ENCODE measurements at regions not wholly inside any gene's neighbourhood (a gene's known extent, or its start where the extent isn't known, plus 50 kb on each side); places are given as distances from the start of the nearest gene placed in this dataset.
"Not testable (repeated sequence)": the region's sequence is repeated elsewhere in the genome, so short reads cannot be mapped to it uniquely, and the experiment has no call there.

DNA sequence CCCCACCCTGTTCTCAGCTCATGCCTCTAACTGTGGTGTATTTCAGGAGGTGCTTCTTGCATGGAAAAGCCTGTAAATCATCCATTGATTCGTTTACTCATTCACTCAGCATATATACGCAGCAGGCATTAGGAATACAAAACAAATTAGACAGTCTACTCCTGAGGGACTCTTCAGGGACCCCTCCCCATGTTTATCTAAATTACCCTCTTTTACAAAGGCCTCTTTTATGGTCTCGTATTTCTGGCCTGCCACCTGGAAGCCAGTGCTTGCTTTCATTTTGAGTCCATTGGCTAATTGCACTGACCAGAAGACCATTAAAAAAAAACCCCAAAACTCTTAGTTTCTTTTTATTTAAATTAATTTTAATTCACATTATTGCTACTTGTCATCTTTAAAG is 134.4 kb downstream of the DACT1 start (continued):
- TF ChIP-seq, protein P1, sequence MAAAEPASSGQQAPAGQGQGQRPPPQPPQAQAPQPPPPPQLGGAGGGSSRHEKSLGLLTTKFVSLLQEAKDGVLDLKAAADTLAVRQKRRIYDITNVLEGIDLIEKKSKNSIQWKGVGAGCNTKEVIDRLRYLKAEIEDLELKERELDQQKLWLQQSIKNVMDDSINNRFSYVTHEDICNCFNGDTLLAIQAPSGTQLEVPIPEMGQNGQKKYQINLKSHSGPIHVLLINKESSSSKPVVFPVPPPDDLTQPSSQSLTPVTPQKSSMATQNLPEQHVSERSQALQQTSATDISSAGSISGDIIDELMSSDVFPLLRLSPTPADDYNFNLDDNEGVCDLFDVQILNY (CRISPR knock-in tag; IDR thresholded peaks at IDR 0.05) = no peak
- TF ChIP-seq, protein P2, sequence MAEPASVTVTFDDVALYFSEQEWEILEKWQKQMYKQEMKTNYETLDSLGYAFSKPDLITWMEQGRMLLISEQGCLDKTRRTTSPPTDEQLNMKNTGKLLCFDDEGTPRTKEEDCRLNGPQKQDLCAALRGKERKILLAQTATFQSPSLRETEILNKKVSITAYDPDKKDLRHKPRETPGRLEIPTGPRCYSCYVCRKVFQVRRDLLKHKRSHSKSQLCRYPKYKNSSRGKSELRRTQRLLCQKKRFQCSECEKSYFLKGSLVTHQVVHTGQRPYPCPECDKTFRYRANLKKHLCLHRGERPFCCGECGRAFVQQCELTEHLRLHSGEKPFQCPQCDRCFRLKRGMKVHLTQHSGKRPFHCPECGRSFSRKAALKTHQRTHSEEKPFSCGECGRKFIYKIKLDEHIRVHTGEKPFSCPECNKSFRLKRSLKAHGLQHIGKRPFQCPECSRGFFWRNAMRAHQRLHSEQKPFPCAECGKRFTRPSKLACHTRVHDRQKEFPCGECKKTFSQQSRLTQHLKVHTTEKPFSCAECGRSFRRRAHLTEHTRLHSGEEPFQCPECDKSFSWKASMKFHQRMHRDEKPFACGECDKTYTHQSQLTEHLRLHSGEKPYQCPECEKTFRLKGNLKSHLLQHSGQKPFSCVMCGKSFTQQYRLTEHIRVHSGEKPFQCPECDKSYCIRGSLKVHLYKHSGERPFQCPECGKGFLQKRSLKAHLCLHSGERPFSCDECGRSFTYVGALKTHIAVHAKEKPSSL (CRISPR knock-in tag; conservative IDR thresholded peaks at IDR 0.05) = no peak

DNA sequence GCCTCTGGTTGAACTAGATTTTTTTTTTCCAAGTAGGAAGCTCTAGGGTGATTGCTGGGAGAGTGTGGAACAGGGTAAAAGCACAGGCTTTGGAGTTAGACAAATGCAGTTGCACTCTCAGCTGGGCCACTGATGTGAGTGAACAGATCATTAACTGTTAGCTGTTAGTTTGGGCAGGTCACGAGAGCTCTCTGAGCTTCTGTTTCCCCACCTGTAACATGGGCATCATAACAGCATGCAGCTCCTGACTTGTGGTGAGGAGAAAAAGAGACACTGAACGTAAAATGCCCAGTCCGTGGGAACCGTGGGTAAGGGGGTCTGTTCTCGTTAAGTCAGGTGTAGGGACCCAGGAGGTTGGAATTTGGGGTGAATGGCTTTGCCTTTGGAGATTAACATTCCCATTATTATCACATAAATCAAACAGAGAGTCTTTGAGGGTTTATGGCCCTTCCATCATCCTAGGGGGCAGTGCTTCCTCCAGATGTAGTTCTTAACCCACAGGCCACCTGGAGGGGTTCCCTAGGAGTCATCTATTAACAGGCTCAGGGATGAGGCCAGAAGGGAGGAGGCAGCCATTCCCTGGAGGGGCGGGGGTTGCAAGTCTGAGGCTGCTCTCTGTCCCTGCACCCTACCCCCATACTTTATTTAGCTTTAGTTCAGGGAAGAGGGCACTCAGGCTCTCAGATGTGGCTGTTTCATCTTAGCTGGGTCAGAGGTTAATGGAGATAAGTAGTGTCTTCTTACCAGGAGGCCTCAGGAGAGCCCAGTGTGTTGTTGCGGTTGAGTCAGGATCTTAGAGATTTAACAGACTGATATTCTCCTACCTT is 135.2 kb downstream of the DACT1 start:
- Mint-ChIP-seq H3K4me1 (peaks cover 43% of the 10 kb centered on the region), H3K9me3 (peaks cover 11% of the 10 kb centered on the region), H3K27me3 (ENCODE audit: low read depth) (peaks cover 49% of the 10 kb centered on the region), H3K36me3 (peaks cover 5% of the 10 kb centered on the region), H3K4me3 (no peak overlapping the region), H3K27ac (no peak overlapping the region)
- no peak for DNase-seq (ENCODE audit: low spot score)
- peak; percentile 35 for ATAC-seq
- ChIA-PET POLR2A (no interaction called here), CTCF (interaction anchor here (0.7 to 1.4 kb wide), 3 partner anchors 13 to 54 kb away, joined by 3 to 4 read pairs (median 3); no protein-coding TSS in a partner anchor)
- TF ChIP-seq, protein P3, sequence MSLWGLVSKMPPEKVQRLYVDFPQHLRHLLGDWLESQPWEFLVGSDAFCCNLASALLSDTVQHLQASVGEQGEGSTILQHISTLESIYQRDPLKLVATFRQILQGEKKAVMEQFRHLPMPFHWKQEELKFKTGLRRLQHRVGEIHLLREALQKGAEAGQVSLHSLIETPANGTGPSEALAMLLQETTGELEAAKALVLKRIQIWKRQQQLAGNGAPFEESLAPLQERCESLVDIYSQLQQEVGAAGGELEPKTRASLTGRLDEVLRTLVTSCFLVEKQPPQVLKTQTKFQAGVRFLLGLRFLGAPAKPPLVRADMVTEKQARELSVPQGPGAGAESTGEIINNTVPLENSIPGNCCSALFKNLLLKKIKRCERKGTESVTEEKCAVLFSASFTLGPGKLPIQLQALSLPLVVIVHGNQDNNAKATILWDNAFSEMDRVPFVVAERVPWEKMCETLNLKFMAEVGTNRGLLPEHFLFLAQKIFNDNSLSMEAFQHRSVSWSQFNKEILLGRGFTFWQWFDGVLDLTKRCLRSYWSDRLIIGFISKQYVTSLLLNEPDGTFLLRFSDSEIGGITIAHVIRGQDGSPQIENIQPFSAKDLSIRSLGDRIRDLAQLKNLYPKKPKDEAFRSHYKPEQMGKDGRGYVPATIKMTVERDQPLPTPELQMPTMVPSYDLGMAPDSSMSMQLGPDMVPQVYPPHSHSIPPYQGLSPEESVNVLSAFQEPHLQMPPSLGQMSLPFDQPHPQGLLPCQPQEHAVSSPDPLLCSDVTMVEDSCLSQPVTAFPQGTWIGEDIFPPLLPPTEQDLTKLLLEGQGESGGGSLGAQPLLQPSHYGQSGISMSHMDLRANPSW (CRISPR knock-in tag; conservative IDR thresholded peaks at IDR 0.05; ENCODE audit: low read depth) = no peak
- TF ChIP-seq ZNF423 (CRISPR knock-in tag; IDR thresholded peaks at IDR 0.05) = peak; percentile 65; the same call in 1 of the 2 replicates
- TF ChIP-seq ZNF317 (CRISPR knock-in tag; IDR thresholded peaks at IDR 0.05; ENCODE audit: borderline replicate concordance, low read depth) = no peak

DNA sequence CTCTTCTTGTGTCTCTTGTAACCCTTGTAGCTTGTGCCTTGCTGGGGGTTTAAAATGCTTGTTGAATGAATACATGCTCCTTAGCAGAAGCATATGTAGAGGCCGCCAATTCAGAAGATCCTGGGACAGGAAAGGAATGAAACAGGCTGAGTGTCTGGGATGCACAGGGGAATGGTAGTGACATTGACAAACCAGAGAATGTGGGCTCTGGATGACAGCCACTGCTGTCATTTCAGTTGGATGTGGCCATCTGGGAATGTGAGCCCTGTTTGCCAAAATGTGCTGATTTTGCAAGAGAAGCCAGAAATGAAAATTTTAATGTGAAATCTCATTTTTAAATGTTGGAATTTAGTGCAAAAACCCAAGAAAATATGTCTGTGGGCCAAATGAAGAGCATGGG is 136.8 kb downstream of the DACT1 start:
- ChIA-PET CTCF (no interaction called here), POLR2A (no interaction called here)
- Mint-ChIP-seq H3K4me1 (peaks cover 30% of the 10 kb centered on the region), H3K27ac (no peak overlapping the region), H3K9me3 (peaks cover 11% of the 10 kb centered on the region), H3K4me3 (no peak overlapping the region), H3K27me3 (ENCODE audit: low read depth) (peaks cover 34% of the 10 kb centered on the region), H3K36me3 (peaks cover 5% of the 10 kb centered on the region)
- ATAC-seq = no peak
- DNase-seq (ENCODE audit: low spot score) = no peak
- TF ChIP-seq GABPB1 (CRISPR knock-in tag; IDR thresholded peaks at IDR 0.05) (no peak), GRHL2 (CRISPR knock-in tag; IDR thresholded peaks at IDR 0.05; ENCODE audit: insufficient replicate concordance, severe bottlenecking) (no peak)
- TF ChIP-seq, protein P1 (CRISPR knock-in tag; IDR thresholded peaks at IDR 0.05) = no peak

DNA sequence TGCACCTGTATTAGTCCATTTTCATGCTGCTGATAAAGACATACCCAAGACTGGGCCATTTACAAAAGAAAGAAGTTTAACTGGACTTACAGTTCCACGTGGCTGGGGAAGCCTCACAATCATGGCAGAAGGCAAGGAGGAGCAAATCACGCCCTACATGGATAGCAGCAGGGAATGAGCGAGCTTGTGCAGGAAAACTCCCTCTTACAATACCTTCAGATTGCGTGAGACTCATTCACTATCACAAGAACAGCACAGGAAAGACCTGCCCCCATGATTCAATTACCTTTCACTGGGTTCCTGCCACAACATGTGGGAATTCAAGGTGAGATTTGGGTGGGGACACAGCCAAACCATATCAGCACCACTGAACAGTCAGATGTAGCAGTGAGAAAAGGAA is 137.4 kb downstream of the DACT1 start:
- ATAC-seq; CTCF ChIA-PET; H3K36me3 Mint-ChIP-seq; H3K27ac Mint-ChIP-seq; DNase-seq (ENCODE audit: low spot score); POLR2A ChIA-PET; H3K4me3 Mint-ChIP-seq: not testable (repeated sequence)
- H3K9me3 Mint-ChIP-seq = peaks cover 11% of the 10 kb centered on the region
- H3K27me3 Mint-ChIP-seq (ENCODE audit: low read depth) = peaks cover 30% of the 10 kb centered on the region
- peaks cover 27% of the 10 kb centered on the region for H3K4me1 Mint-ChIP-seq

DNA sequence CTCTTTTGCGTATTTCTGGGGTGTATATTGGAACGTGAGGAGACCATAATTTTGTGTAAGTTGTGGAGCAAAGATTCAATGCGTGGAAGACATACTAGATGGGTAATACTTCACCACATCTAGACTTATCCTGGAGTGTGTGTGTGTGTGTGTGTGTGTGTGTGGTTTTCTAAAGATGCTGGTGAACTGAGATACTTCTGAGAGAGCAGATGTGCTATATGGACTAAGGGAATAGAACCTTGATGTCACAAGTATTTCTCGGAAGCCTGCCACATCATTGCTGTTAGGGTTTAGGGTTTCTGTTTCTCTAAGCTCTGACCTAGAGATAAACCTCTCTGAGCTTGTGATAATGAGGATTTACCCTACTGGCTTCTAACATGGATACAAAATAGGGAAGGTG is 138.8 kb downstream of the DACT1 start:
- Mint-ChIP-seq H3K27ac (no peak overlapping the region), H3K4me1 (peaks cover 15% of the 10 kb centered on the region), H3K4me3 (no peak overlapping the region), H3K9me3 (peaks cover 11% of the 10 kb centered on the region), H3K27me3 (ENCODE audit: low read depth) (peaks cover 16% of the 10 kb centered on the region), H3K36me3 (peaks cover 5% of the 10 kb centered on the region)
- no peak for TF ChIP-seq SMAD3 (CRISPR knock-in tag; IDR thresholded peaks at IDR 0.05; ENCODE audit: borderline replicate concordance)
- no peak for TF ChIP-seq HMGA2 (CRISPR knock-in tag; IDR thresholded peaks at IDR 0.05)
- TF ChIP-seq, protein P4, sequence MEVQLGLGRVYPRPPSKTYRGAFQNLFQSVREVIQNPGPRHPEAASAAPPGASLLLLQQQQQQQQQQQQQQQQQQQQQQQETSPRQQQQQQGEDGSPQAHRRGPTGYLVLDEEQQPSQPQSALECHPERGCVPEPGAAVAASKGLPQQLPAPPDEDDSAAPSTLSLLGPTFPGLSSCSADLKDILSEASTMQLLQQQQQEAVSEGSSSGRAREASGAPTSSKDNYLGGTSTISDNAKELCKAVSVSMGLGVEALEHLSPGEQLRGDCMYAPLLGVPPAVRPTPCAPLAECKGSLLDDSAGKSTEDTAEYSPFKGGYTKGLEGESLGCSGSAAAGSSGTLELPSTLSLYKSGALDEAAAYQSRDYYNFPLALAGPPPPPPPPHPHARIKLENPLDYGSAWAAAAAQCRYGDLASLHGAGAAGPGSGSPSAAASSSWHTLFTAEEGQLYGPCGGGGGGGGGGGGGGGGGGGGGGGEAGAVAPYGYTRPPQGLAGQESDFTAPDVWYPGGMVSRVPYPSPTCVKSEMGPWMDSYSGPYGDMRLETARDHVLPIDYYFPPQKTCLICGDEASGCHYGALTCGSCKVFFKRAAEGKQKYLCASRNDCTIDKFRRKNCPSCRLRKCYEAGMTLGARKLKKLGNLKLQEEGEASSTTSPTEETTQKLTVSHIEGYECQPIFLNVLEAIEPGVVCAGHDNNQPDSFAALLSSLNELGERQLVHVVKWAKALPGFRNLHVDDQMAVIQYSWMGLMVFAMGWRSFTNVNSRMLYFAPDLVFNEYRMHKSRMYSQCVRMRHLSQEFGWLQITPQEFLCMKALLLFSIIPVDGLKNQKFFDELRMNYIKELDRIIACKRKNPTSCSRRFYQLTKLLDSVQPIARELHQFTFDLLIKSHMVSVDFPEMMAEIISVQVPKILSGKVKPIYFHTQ (CRISPR knock-in tag; IDR thresholded peaks at IDR 0.05) = no peak
- no peak for TF ChIP-seq NFE2L1 (CRISPR knock-in tag; IDR thresholded peaks at IDR 0.05)
- no peak for TF ChIP-seq ZNF317 (CRISPR knock-in tag; IDR thresholded peaks at IDR 0.05; ENCODE audit: borderline replicate concordance, low read depth)
- TF ChIP-seq, protein P5, sequence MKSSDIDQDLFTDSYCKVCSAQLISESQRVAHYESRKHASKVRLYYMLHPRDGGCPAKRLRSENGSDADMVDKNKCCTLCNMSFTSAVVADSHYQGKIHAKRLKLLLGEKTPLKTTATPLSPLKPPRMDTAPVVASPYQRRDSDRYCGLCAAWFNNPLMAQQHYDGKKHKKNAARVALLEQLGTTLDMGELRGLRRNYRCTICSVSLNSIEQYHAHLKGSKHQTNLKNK (CRISPR knock-in tag; IDR thresholded peaks at IDR 0.05) = no peak
- POLR2A ChIA-PET = no interaction called here
- ATAC-seq = no peak
- DNase-seq (ENCODE audit: low spot score) = no peak
- CTCF ChIA-PET = interaction anchor here (0.7 kb wide), 1 partner anchor 276 kb away, joined by 4 read pairs; no protein-coding TSS in a partner anchor
